Astrocyte (in vitro differentiated cells and primary cell): ENCODE measurements at regions not wholly inside any gene's neighbourhood (a gene's known extent, or its start where the extent isn't known, plus 50 kb on each side); places are given as distances from the start of the nearest gene placed in this dataset.

Experiments
- DNase-seq: peaks from one replicate; pipeline ENCODE4 v3.0.0-alpha.2; 2010; ENCODE audit warnings: low read depth
- FAIRE-seq: peaks from 2 replicates; lab custom pipeline; 2011; peaks lifted over from hg19 to GRCh38; lab: Jason Lieb, UNC
- H2AFZ ChIP-seq: 2 replicates; pipeline ENCODE4 v1.6.0; 2012; ENCODE audit warnings: low read depth, low read length, inconsistent platforms
- H3K27ac ChIP-seq: 2 replicates; pipeline ENCODE4 v1.5.1; 2011; ENCODE audit warnings: low read depth, low read length, inconsistent platforms
- H3K27me3 ChIP-seq: 2 replicates; pipeline ENCODE4 v1.6.0; 2011; ENCODE audit warnings: low read length, inconsistent platforms; ENCODE audit not compliant: insufficient read depth
- H3K36me3 ChIP-seq: 2 replicates; pipeline ENCODE4 v1.5.1; 2011; ENCODE audit warnings: low read length, inconsistent platforms; ENCODE audit not compliant: insufficient read depth
- H3K4me1 ChIP-seq: 2 replicates; pipeline ENCODE4 v1.5.1; 2011; ENCODE audit warnings: low read length, inconsistent platforms; ENCODE audit not compliant: insufficient read depth
- H3K4me2 ChIP-seq: 2 replicates; pipeline ENCODE4 v1.6.0; 2012; ENCODE audit warnings: low read length, inconsistent platforms
- H3K4me3 ChIP-seq: 2 replicates; pipeline ENCODE4 v1.5.1; 2011; ENCODE audit warnings: low read depth, mild to moderate bottlenecking, low read length, inconsistent platforms; ENCODE audit not compliant: insufficient read depth
- H3K79me2 ChIP-seq: 2 replicates; pipeline ENCODE4 v1.6.0; 2012; ENCODE audit warnings: mild to moderate bottlenecking, low read length, inconsistent platforms; ENCODE audit not compliant: insufficient read depth
- H3K9ac ChIP-seq: 2 replicates; pipeline ENCODE4 v1.6.0; 2012; ENCODE audit warnings: mild to moderate bottlenecking, low read length, inconsistent platforms
- H3K9me3 ChIP-seq: 2 replicates; pipeline ENCODE4 v1.5.1; 2012; ENCODE audit warnings: low read depth, mild to moderate bottlenecking, low read length, inconsistent platforms; ENCODE audit not compliant: insufficient read depth
- H4K20me1 ChIP-seq: 2 replicates; pipeline ENCODE4 v1.6.0; 2012; ENCODE audit warnings: low read length, inconsistent platforms; ENCODE audit not compliant: insufficient read depth
- H3K27ac Mint-ChIP-seq: one replicate; pipeline ENCODE4 v1.8.0; 2021; ENCODE audit warnings: mild to moderate bottlenecking, mixed read lengths; ENCODE audit not compliant: unreplicated experiment
- H3K27me3 Mint-ChIP-seq: one replicate; pipeline ENCODE4 v1.8.0; 2021; ENCODE audit warnings: low read depth, mixed read lengths; ENCODE audit not compliant: unreplicated experiment
- H3K36me3 Mint-ChIP-seq: one replicate; pipeline ENCODE4 v1.8.0; 2021; ENCODE audit warnings: low read depth, mixed read lengths; ENCODE audit not compliant: unreplicated experiment
- H3K4me1 Mint-ChIP-seq: one replicate; pipeline ENCODE4 v1.8.0; 2021; ENCODE audit warnings: low read depth, mixed read lengths; ENCODE audit not compliant: unreplicated experiment
- H3K4me3 Mint-ChIP-seq: one replicate; pipeline ENCODE4 v1.8.0; 2021; ENCODE audit warnings: mild to moderate bottlenecking, moderate library complexity, mixed read lengths; ENCODE audit not compliant: unreplicated experiment
- H3K9me3 Mint-ChIP-seq: one replicate; pipeline ENCODE4 v1.8.0; 2021; ENCODE audit warnings: mild to moderate bottlenecking, mixed read lengths; ENCODE audit not compliant: unreplicated experiment
- EZH2 ChIP-seq: IDR thresholded peaks from 2 replicates; pipeline ENCODE4 v1.6.1; 2012; ENCODE audit warnings: mild to moderate bottlenecking, low read length, inconsistent platforms; ENCODE audit not compliant: insufficient read depth
- TF ChIP-seq, protein P1 (sequence below): IDR thresholded peaks from 2 replicates; pipeline ENCODE4 v1.5.1; 2011; ENCODE audit warnings: low read depth, mild to moderate bottlenecking, inconsistent platforms, low read length, moderate library complexity; ENCODE audit not compliant: insufficient read depth

- Mint-ChIP-seq H3K4me1 (peaks cover 9% of the 10 kb centered on the region), H3K27ac (no peak overlapping the region), H3K36me3 (no peaks in the 10 kb centered on the region), H3K27me3 (no peaks in the 10 kb centered on the region), H3K9me3 (no peaks in the 10 kb centered on the region), H3K4me3 (no peak overlapping the region)
- no peak overlapping the region for H3K4me2 ChIP-seq
- no peak overlapping the region for H3K9ac ChIP-seq
- peaks cover 5% of the 10 kb centered on the region for H3K4me1 ChIP-seq
- H3K9me3 ChIP-seq, result no peaks in the 10 kb centered on the region
- H3K36me3 ChIP-seq, result no peaks in the 10 kb centered on the region
- H3K27ac ChIP-seq, result no peak overlapping the region
- H2AFZ ChIP-seq, result no peak overlapping the region
- no peak for DNase-seq
- no peak overlapping the region for H3K4me3 ChIP-seq
- TF ChIP-seq, protein P1, sequence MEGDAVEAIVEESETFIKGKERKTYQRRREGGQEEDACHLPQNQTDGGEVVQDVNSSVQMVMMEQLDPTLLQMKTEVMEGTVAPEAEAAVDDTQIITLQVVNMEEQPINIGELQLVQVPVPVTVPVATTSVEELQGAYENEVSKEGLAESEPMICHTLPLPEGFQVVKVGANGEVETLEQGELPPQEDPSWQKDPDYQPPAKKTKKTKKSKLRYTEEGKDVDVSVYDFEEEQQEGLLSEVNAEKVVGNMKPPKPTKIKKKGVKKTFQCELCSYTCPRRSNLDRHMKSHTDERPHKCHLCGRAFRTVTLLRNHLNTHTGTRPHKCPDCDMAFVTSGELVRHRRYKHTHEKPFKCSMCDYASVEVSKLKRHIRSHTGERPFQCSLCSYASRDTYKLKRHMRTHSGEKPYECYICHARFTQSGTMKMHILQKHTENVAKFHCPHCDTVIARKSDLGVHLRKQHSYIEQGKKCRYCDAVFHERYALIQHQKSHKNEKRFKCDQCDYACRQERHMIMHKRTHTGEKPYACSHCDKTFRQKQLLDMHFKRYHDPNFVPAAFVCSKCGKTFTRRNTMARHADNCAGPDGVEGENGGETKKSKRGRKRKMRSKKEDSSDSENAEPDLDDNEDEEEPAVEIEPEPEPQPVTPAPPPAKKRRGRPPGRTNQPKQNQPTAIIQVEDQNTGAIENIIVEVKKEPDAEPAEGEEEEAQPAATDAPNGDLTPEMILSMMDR, result no peak
- no peak for TF ChIP-seq EZH2
- H3K27me3 ChIP-seq, result no peaks in the 10 kb centered on the region
- FAIRE-seq, result no peak
- no peaks in the 10 kb centered on the region for H3K79me2 ChIP-seq
- no peaks in the 10 kb centered on the region for H4K20me1 ChIP-seq
Measured at GRCh38 chr14:53547593-53547992, 394.5 kb upstream of the DDHD1 start.

GRCh38 chr14:53545217-53545616 is 392.1 kb upstream of the DDHD1 start:
- Histone ChIP-seq H3K4me3 (no peak overlapping the region), H3K79me2 (no peaks in the 10 kb centered on the region), H4K20me1 (no peaks in the 10 kb centered on the region), H3K27me3 (no peaks in the 10 kb centered on the region), H3K36me3 (no peaks in the 10 kb centered on the region), H3K9me3 (no peaks in the 10 kb centered on the region), H3K4me1 (peaks cover 8% of the 10 kb centered on the region), H3K4me2 (no peak overlapping the region), H3K27ac (no peak overlapping the region), H3K9ac (no peak overlapping the region), H2AFZ (no peak overlapping the region)
- Mint-ChIP-seq H3K4me1 (peaks cover 10% of the 10 kb centered on the region), H3K36me3 (no peaks in the 10 kb centered on the region), H3K9me3 (no peaks in the 10 kb centered on the region), H3K27ac (no peak overlapping the region), H3K4me3 (no peak overlapping the region), H3K27me3 (no peaks in the 10 kb centered on the region)
- FAIRE-seq (no peak), DNase-seq (no peak)
- TF ChIP-seq EZH2, result no peak
- TF ChIP-seq, protein P1, result no peak

DNA sequence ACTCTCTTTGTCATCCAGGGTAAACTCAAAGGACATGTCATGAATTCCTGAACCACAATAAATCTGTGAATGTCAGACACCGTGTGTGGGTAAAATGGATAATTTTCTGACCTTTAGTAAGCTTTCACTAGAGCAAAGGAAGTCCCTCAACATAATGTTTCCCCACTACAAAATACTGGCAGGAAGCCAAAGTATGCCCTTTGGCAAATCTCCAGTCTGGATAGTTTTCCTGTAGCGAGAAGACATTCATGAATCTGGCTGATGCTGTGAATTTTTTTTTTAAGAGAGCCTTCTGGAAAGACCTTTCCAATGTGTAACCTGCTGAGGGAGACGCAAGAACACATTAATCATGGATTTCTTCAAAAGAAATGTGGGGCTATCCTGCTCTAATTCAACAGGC is 389.6 kb upstream of the DDHD1 start:
- no peak for TF ChIP-seq EZH2
- TF ChIP-seq, protein P1, result no peak
- H3K4me2 ChIP-seq, result peak overlapping the region; percentile 1
- H3K4me3 Mint-ChIP-seq, result no peak overlapping the region

More for the DNA sequence above, 389.6 kb upstream of the DDHD1 start:
- Histone ChIP-seq H3K4me1 (peaks cover 8% of the 10 kb centered on the region), H3K27me3 (no peaks in the 10 kb centered on the region), H3K27ac (no peak overlapping the region), H3K4me3 (no peak overlapping the region), H4K20me1 (no peaks in the 10 kb centered on the region), H3K79me2 (no peaks in the 10 kb centered on the region), H3K9me3 (no peaks in the 10 kb centered on the region), H3K9ac (no peak overlapping the region), H3K36me3 (no peaks in the 10 kb centered on the region), H2AFZ (no peak overlapping the region)
- no peaks in the 10 kb centered on the region for H3K27me3 Mint-ChIP-seq
- no peak overlapping the region for H3K27ac Mint-ChIP-seq
- DNase-seq, result peak; percentile 42
- H3K36me3 Mint-ChIP-seq, result no peaks in the 10 kb centered on the region
- H3K9me3 Mint-ChIP-seq, result no peaks in the 10 kb centered on the region
- H3K4me1 Mint-ChIP-seq, result peaks cover 13% of the 10 kb centered on the region
- FAIRE-seq, result no peak
